GM12878 (cell line): ENCODE measurements at regions not wholly inside any gene's neighbourhood (a gene's known extent, or its start where the extent isn't known, plus 50 kb on each side); places are given as distances from the start of the nearest gene placed in this dataset.

Source experiments
- BHLHE40 ChIP-seq, 2 experiments: fragments of 450-650 bp in 1 of 2; IDR thresholded peaks; 2 replicates each; pipeline ENCODE4 v1.6.1; 2011 to 2017; ENCODE audit warnings: low read depth in 2 of 2, borderline replicate concordance in 1 of 2, improper control_type of control experiment in 1 of 2, low read length in 1 of 2, mild to moderate bottlenecking in 1 of 2
- BMI1 ChIP-seq: fragments of 450-650 bp; IDR thresholded peaks from 2 replicates; pipeline ENCODE4 v1.6.1; 2016; ENCODE audit warnings: mild to moderate bottlenecking, moderate library complexity, borderline replicate concordance
- CBX3 ChIP-seq: fragments of 200-600 bp; sonication (generic); IDR thresholded peaks from 2 replicates; pipeline ENCODE4 v1.6.1; 2016; ENCODE audit warnings: low read depth, borderline replicate concordance
- CBX5 ChIP-seq: sonication (generic); IDR thresholded peaks from 2 replicates; pipeline ENCODE4 v1.6.1; 2016; ENCODE audit warnings: low read depth, moderate library complexity, mild to moderate bottlenecking, inconsistent platforms
- CHD4 ChIP-seq: fragments of 200-600 bp; sonication (generic); IDR thresholded peaks from 2 replicates; pipeline ENCODE4 v1.6.1; 2016; ENCODE audit warnings: mild to moderate bottlenecking
- CREB1 ChIP-seq: IDR thresholded peaks from 2 replicates; pipeline ENCODE4 v1.6.1; 2012; ENCODE audit warnings: low read depth, mild to moderate bottlenecking, inconsistent platforms
- CUX1 ChIP-seq: IDR thresholded peaks from 2 replicates; pipeline ENCODE4 v1.6.1; 2012; ENCODE audit warnings: improper control_type of control experiment, low read depth, low read length; ENCODE audit not compliant: insufficient replicate concordance
- DPF2 ChIP-seq: fragments of 450-650 bp; IDR thresholded peaks from 2 replicates; pipeline ENCODE4 v1.6.1; 2017; ENCODE audit warnings: mild to moderate bottlenecking
- ESRRA ChIP-seq: IDR thresholded peaks from 2 replicates; pipeline ENCODE4 v1.6.1; 2012; ENCODE audit warnings: mild to moderate bottlenecking, low read length, improper control_type of control experiment
- EZH2 ChIP-seq: IDR thresholded peaks from 2 replicates; pipeline ENCODE4 v1.6.1; 2012; ENCODE audit warnings: low read depth, mild to moderate bottlenecking, control low read depth, inconsistent platforms, low read length, borderline replicate concordance; ENCODE audit not compliant: control insufficient read depth
- GABPA ChIP-seq: IDR thresholded peaks from 2 replicates; pipeline ENCODE4 v1.6.1; 2014; ENCODE audit warnings: antibody characterized with exemption, low read depth, mild to moderate bottlenecking, inconsistent platforms
- IKZF2 ChIP-seq, 2 experiments: fragments of 450-650 bp; IDR thresholded peaks; 2 replicates each; pipeline ENCODE4 v1.6.1; 2017; ENCODE audit warnings: mild to moderate bottlenecking in 2 of 2, moderate library complexity in 2 of 2
- MAX ChIP-seq: IDR thresholded peaks from 2 replicates; pipeline ENCODE4 v1.6.1; 2012; ENCODE audit warnings: low read depth, low read length, improper control_type of control experiment
- NBN ChIP-seq: fragments of 450-650 bp; IDR thresholded peaks from 2 replicates; pipeline ENCODE4 v1.6.1; 2016
- NFIC ChIP-seq: IDR thresholded peaks from 2 replicates; pipeline ENCODE4 v1.6.1; 2012; ENCODE audit warnings: low read depth, mild to moderate bottlenecking, inconsistent platforms, low read length, moderate library complexity
- NFXL1 ChIP-seq: fragments of 450-650 bp; IDR thresholded peaks from 2 replicates; pipeline ENCODE4 v1.6.1; 2017; ENCODE audit warnings: antibody characterized with exemption, mild to moderate bottlenecking, borderline replicate concordance
- NFYA ChIP-seq: IDR thresholded peaks from 2 replicates; pipeline ENCODE4 v1.6.1; 2011; ENCODE audit warnings: low read depth, mild to moderate bottlenecking, low read length, improper control_type of control experiment, borderline replicate concordance
- NR2F1 ChIP-seq: fragments of 450-650 bp; conservative IDR thresholded peaks from 2 replicates; pipeline ENCODE4 v1.6.1; 2017; ENCODE audit warnings: mild to moderate bottlenecking
- POU2F2 ChIP-seq: IDR thresholded peaks from 3 replicates; pipeline ENCODE4 v1.6.1; 2011; ENCODE audit warnings: low read depth, mild to moderate bottlenecking, low read length, borderline replicate concordance
- RCOR1 ChIP-seq: conservative IDR thresholded peaks from 2 replicates; pipeline ENCODE4 v1.6.1; 2012; ENCODE audit warnings: low read depth, low read length, improper control_type of control experiment
- SMAD1 ChIP-seq: fragments of 450-650 bp; IDR thresholded peaks from 2 replicates; pipeline ENCODE4 v1.6.1; 2018; ENCODE audit warnings: mild to moderate bottlenecking, low read depth; ENCODE audit not compliant: partially characterized antibody
- SMC3 ChIP-seq: IDR thresholded peaks from 2 replicates; pipeline ENCODE4 v1.6.1; 2011; ENCODE audit warnings: low read length, improper control_type of control experiment, borderline replicate concordance
- SP1 ChIP-seq: IDR thresholded peaks from one replicate; pipeline ENCODE4 v1.6.1; 2011; ENCODE audit warnings: low read depth, low read length
- STAT1 ChIP-seq: fragments of 450-650 bp; conservative IDR thresholded peaks from 2 replicates; pipeline ENCODE4 v1.6.1; 2014; ENCODE audit warnings: antibody characterized with exemption, mild to moderate bottlenecking
- TARDBP ChIP-seq: IDR thresholded peaks from 2 replicates; pipeline ENCODE4 v1.6.1; 2016; ENCODE audit warnings: borderline replicate concordance
- TBL1XR1 ChIP-seq: IDR thresholded peaks from 2 replicates; pipeline ENCODE4 v1.6.1; 2012; ENCODE audit warnings: low read depth, low read length, improper control_type of control experiment
- YBX1 ChIP-seq: fragments of 450-650 bp; IDR thresholded peaks from 2 replicates; pipeline ENCODE4 v1.6.1; 2016; ENCODE audit warnings: antibody characterized with exemption
- ZNF24 ChIP-seq: fragments of 450-650 bp; IDR thresholded peaks from 2 replicates; pipeline ENCODE4 v1.6.1; 2017; ENCODE audit warnings: antibody characterized with exemption, mild to moderate bottlenecking
- ZZZ3 ChIP-seq: IDR thresholded peaks from 2 replicates; pipeline ENCODE4 v1.6.1; 2011; ENCODE audit warnings: low read depth; ENCODE audit not compliant: control insufficient read depth, insufficient read length

- TF ChIP-seq EZH2 (no peak), ESRRA (no peak), STAT1 (no peak), IKZF2 (IDR thresholded peaks at IDR 0.05) (peak; percentile 99), NFIC (no peak), NFYA (no peak), SMC3 (no peak), CHD4 (no peak), CUX1 (no peak), RCOR1 (no peak), CBX3 (no peak), SMAD1 (peak; percentile 36), CREB1 (no peak), YBX1 (no peak), NFXL1 (no peak), ZZZ3 (no peak), POU2F2 (peak; percentile 57; the same call in 1 of the 3 replicates), BMI1 (peak; percentile 89), TBL1XR1 (no peak), CBX5 (no peak), TARDBP (no peak), NR2F1 (peak; percentile 94), BHLHE40 (IDR thresholded peaks at IDR 0.05; ENCODE audit: borderline replicate concordance in 1 of 2, low read depth in 2 of 2, low read length in 1 of 2) (peak; percentile 91 to 93), GABPA (no peak), MAX (no peak), DPF2 (peak; percentile 97), SP1 (no peak), ZNF24 (peak; percentile 80), NBN (peak; percentile 75)
These were observed 217.9 kb downstream of the TBX18 start (continued) for GRCh38 chr6:84546427-84546914.
